K562 (cell line): ENCODE measurements at regions not wholly inside any gene's neighbourhood (a gene's known extent, or its start where the extent isn't known, plus 50 kb on each side); places are given as distances from the start of the nearest gene placed in this dataset.

ENCODE experiments used
- CBFA2T3 ChIP-seq: fragments of 450-650 bp; IDR thresholded peaks from 2 replicates; pipeline ENCODE4 v1.6.1; 2017
- FOXK2 ChIP-seq, 2 experiments: fragments of 450-650 bp; IDR thresholded peaks in 1 of 2; conservative IDR thresholded peaks in 1 of 2; 2 replicates each; pipeline ENCODE4 v1.6.1; 2016; ENCODE audit warnings: low read depth in 2 of 2, mild to moderate bottlenecking in 1 of 2
- HIVEP1 ChIP-seq: fragments of 250-450 bp; sonication (Bioruptor Pico); IDR thresholded peaks from 2 replicates; pipeline ENCODE4 v1.4.0; 2020; ENCODE audit warnings: mild to moderate bottlenecking
- HMGN3 ChIP-seq: IDR thresholded peaks from 2 replicates; pipeline ENCODE4 v1.6.1; 2011; ENCODE audit warnings: borderline replicate concordance, low read depth, mild to moderate bottlenecking, mixed read lengths, low read length; ENCODE audit not compliant: insufficient read length; ENCODE audit errors: extremely low read depth
- LEF1 ChIP-seq: fragments of 450-650 bp; IDR thresholded peaks from 2 replicates; pipeline ENCODE4 v1.6.1; 2016; ENCODE audit warnings: mild to moderate bottlenecking
- NKRF ChIP-seq: fragments of 450-650 bp; IDR thresholded peaks from 2 replicates; pipeline ENCODE4 v1.6.1; 2016; ENCODE audit warnings: borderline replicate concordance
- PHB2 ChIP-seq: fragments of 450-650 bp; IDR thresholded peaks from 2 replicates; pipeline ENCODE4 v1.6.1; 2017; ENCODE audit warnings: low read depth
- POLR2AphosphoS5 ChIP-seq: IDR thresholded peaks from 2 replicates; pipeline ENCODE4 v1.6.1; 2011; ENCODE audit warnings: mild to moderate bottlenecking, low read depth, low read length, moderate library complexity; ENCODE audit not compliant: control insufficient read depth, insufficient read depth
- POLR3A ChIP-seq: IDR thresholded peaks from 2 replicates; pipeline ENCODE4 v1.6.1; 2011; ENCODE audit warnings: borderline replicate concordance, mild to moderate bottlenecking, moderate library complexity; ENCODE audit not compliant: insufficient read length, insufficient read depth; ENCODE audit errors: extremely low read depth
- SAP30 ChIP-seq: fragments of 200-600 bp; sonication (generic); IDR thresholded peaks from 2 replicates; pipeline ENCODE4 v1.6.1; 2012; ENCODE audit warnings: borderline replicate concordance, low read depth, mild to moderate bottlenecking, moderate library complexity, low read length, control low read depth, inconsistent platforms; ENCODE audit not compliant: insufficient read depth, poor library complexity, severe bottlenecking
- SMAD4 ChIP-seq: fragments of 250-450 bp; sonication (Bioruptor Pico); conservative IDR thresholded peaks from 2 replicates; pipeline ENCODE4 v1.8.0; 2021; ENCODE audit warnings: inconsistent platforms, mild to moderate bottlenecking, moderate library complexity
- SNRNP70 ChIP-seq: fragments of 200-400 bp; formaldehyde crosslinking; optimal IDR thresholded peaks from 2 replicates; pipeline ENCODE3; 2017; ENCODE audit warnings: low read depth, low read length
- STAT5A ChIP-seq: IDR thresholded peaks from 2 replicates; pipeline ENCODE4 v1.6.1; 2012; ENCODE audit warnings: low read length, inconsistent platforms, borderline replicate concordance
- TCF3 ChIP-seq: sonication (generic); formaldehyde crosslinking; IDR thresholded peaks from 2 replicates; pipeline ENCODE4 v1.4.0; 2020; ENCODE audit warnings: mild to moderate bottlenecking, missing genetic modification reagents
- ZNF212 ChIP-seq: fragments of 450-650 bp; formaldehyde crosslinking; IDR thresholded peaks from 2 replicates; pipeline ENCODE4 v1.4.0; 2020; ENCODE audit warnings: mild to moderate bottlenecking
- TF ChIP-seq, protein P1 (sequence below): fragments of 450-650 bp; IDR thresholded peaks from 2 replicates; pipeline ENCODE4 v1.6.1; 2016; ENCODE audit warnings: mild to moderate bottlenecking, moderate library complexity

DNA sequence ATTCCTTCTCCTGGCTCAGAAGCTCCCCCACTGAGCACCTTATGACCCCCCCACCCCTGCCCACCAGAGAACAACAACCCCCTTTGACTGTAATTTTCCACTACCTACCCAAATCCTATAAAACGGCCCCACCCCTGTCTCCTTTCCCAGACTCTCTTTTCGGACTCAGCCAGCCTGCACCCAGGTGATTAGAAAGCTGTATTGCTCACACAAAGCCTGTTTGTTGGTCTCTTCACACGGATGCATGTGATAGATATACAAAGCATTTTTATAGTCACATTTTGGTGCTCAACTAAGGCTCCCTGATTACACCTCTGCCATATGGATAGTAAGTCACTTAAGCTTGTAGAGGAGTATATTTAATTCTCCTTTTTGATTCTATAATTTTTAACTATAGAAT, 985.8 kb downstream of the REEP3 start (continued):
- peak in 1 of 2 experiments; percentile 39; a peak in 1 of 4 replicates for TF ChIP-seq FOXK2 (conservative IDR thresholded peaks at IDR 0.05 in 1 of 2, IDR thresholded peaks at IDR 0.05 in 1 of 2; ENCODE audit: low read depth in 2 of 2)
- peak; percentile 81 for TF ChIP-seq POLR2AphosphoS5
- no peak for TF ChIP-seq HMGN3
- TF ChIP-seq, protein P1, sequence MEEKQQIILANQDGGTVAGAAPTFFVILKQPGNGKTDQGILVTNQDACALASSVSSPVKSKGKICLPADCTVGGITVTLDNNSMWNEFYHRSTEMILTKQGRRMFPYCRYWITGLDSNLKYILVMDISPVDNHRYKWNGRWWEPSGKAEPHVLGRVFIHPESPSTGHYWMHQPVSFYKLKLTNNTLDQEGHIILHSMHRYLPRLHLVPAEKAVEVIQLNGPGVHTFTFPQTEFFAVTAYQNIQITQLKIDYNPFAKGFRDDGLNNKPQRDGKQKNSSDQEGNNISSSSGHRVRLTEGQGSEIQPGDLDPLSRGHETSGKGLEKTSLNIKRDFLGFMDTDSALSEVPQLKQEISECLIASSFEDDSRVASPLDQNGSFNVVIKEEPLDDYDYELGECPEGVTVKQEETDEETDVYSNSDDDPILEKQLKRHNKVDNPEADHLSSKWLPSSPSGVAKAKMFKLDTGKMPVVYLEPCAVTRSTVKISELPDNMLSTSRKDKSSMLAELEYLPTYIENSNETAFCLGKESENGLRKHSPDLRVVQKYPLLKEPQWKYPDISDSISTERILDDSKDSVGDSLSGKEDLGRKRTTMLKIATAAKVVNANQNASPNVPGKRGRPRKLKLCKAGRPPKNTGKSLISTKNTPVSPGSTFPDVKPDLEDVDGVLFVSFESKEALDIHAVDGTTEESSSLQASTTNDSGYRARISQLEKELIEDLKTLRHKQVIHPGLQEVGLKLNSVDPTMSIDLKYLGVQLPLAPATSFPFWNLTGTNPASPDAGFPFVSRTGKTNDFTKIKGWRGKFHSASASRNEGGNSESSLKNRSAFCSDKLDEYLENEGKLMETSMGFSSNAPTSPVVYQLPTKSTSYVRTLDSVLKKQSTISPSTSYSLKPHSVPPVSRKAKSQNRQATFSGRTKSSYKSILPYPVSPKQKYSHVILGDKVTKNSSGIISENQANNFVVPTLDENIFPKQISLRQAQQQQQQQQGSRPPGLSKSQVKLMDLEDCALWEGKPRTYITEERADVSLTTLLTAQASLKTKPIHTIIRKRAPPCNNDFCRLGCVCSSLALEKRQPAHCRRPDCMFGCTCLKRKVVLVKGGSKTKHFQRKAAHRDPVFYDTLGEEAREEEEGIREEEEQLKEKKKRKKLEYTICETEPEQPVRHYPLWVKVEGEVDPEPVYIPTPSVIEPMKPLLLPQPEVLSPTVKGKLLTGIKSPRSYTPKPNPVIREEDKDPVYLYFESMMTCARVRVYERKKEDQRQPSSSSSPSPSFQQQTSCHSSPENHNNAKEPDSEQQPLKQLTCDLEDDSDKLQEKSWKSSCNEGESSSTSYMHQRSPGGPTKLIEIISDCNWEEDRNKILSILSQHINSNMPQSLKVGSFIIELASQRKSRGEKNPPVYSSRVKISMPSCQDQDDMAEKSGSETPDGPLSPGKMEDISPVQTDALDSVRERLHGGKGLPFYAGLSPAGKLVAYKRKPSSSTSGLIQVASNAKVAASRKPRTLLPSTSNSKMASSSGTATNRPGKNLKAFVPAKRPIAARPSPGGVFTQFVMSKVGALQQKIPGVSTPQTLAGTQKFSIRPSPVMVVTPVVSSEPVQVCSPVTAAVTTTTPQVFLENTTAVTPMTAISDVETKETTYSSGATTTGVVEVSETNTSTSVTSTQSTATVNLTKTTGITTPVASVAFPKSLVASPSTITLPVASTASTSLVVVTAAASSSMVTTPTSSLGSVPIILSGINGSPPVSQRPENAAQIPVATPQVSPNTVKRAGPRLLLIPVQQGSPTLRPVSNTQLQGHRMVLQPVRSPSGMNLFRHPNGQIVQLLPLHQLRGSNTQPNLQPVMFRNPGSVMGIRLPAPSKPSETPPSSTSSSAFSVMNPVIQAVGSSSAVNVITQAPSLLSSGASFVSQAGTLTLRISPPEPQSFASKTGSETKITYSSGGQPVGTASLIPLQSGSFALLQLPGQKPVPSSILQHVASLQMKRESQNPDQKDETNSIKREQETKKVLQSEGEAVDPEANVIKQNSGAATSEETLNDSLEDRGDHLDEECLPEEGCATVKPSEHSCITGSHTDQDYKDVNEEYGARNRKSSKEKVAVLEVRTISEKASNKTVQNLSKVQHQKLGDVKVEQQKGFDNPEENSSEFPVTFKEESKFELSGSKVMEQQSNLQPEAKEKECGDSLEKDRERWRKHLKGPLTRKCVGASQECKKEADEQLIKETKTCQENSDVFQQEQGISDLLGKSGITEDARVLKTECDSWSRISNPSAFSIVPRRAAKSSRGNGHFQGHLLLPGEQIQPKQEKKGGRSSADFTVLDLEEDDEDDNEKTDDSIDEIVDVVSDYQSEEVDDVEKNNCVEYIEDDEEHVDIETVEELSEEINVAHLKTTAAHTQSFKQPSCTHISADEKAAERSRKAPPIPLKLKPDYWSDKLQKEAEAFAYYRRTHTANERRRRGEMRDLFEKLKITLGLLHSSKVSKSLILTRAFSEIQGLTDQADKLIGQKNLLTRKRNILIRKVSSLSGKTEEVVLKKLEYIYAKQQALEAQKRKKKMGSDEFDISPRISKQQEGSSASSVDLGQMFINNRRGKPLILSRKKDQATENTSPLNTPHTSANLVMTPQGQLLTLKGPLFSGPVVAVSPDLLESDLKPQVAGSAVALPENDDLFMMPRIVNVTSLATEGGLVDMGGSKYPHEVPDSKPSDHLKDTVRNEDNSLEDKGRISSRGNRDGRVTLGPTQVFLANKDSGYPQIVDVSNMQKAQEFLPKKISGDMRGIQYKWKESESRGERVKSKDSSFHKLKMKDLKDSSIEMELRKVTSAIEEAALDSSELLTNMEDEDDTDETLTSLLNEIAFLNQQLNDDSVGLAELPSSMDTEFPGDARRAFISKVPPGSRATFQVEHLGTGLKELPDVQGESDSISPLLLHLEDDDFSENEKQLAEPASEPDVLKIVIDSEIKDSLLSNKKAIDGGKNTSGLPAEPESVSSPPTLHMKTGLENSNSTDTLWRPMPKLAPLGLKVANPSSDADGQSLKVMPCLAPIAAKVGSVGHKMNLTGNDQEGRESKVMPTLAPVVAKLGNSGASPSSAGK = peak; percentile 55
- TF ChIP-seq LEF1 = 0 out of 2 replicates have a peak, but pooled peaks have one; percentile 27
- no peak for TF ChIP-seq ZNF212 (CRISPR knock-in tag)
- TF ChIP-seq NKRF = no peak
- TF ChIP-seq SNRNP70 = no peak
- TF ChIP-seq POLR3A = no peak
- peak; percentile 83; the same call in 1 of the 2 replicates for TF ChIP-seq SMAD4 (CRISPR knock-in tag)
- TF ChIP-seq PHB2 = peak; percentile 42; the same call in 1 of the 2 replicates
- peak; percentile 94 for TF ChIP-seq CBFA2T3
- TF ChIP-seq SAP30 = no peak
- TF ChIP-seq TCF3 (CRISPR knock-in tag) = peak; percentile 84
- TF ChIP-seq STAT5A = peak; percentile 73
- TF ChIP-seq HIVEP1 (CRISPR knock-in tag) = no peak
